Activated CD4-positive, alpha-beta T cell treated with anti-CD3 and anti-CD28 coated beads, Interleukin-10, Interleukin-2, amounts not matched to agents 100 ng/mL and 50 ng/mL, durations not matched to agents 16 hours and 8 hours (primary cell): ENCODE measurements at regions not wholly inside any gene's neighbourhood (a gene's known extent, or its start where the extent isn't known, plus 50 kb on each side); places are given as distances from the start of the nearest gene placed in this dataset.

Experiments used
- DNase-seq: peaks from one replicate; pipeline ENCODE4 v3.0.0-alpha.2; 2020

- peak; percentile 78 for DNase-seq
Measured at GRCh38 chr12:89181271-89181920, 170.9 kb downstream of the DUSP6 start.

- peak; percentile 52 for DNase-seq
Measured at GRCh38 chr12:89180496-89180895, 171.8 kb downstream of the DUSP6 start.

GRCh38 chr12:89179983-89180382 lies 172.3 kb downstream of the DUSP6 start:
- DNase-seq = no peak

- DNase-seq = no peak
Measured at GRCh38 chr12:89179245-89179644, 173.1 kb downstream of the DUSP6 start.

GRCh38 chr12:89177802-89178395 lies 174.4 kb downstream of the DUSP6 start:
- DNase-seq = no peak

GRCh38 chr12:89176676-89177075 lies 175.6 kb downstream of the DUSP6 start:
- DNase-seq = no peak

- no peak for DNase-seq
Measured at GRCh38 chr12:89173678-89174077, 178.6 kb downstream of the DUSP6 start.

GRCh38 chr12:89173096-89173495 lies 179.2 kb downstream of the DUSP6 start:
- no peak for DNase-seq

GRCh38 chr12:89172224-89172623 lies 180.1 kb downstream of the DUSP6 start:
- DNase-seq = no peak

- no peak for DNase-seq
Measured at GRCh38 chr12:89169321-89169720, 183.0 kb downstream of the DUSP6 start.

- DNase-seq = no peak
Measured at GRCh38 chr12:89167986-89168385, 184.3 kb downstream of the DUSP6 start.

- peak; percentile 34 for DNase-seq
Measured at GRCh38 chr12:89166525-89166934, 185.8 kb downstream of the DUSP6 start.

- DNase-seq = no peak
Measured at GRCh38 chr12:89166121-89166520, 186.2 kb downstream of the DUSP6 start.

- DNase-seq = no peak
Measured at GRCh38 chr12:89165703-89166102, 186.6 kb downstream of the DUSP6 start.

- no peak for DNase-seq
Measured at GRCh38 chr12:89163918-89164317, 188.4 kb downstream of the DUSP6 start.

GRCh38 chr12:89162589-89163261 lies 189.6 kb downstream of the DUSP6 start:
- peak; percentile 91 for DNase-seq

GRCh38 chr12:89161557-89161956 lies 190.7 kb downstream of the DUSP6 start:
- no peak for DNase-seq

- DNase-seq = peak; percentile 65
Measured at GRCh38 chr12:89160716-89161123, 191.6 kb downstream of the DUSP6 start.

- DNase-seq = no peak
Measured at GRCh38 chr12:89157413-89157812, 194.9 kb downstream of the DUSP6 start.

- peak; percentile 16 for DNase-seq
Measured at GRCh38 chr12:89156862-89157262, 195.4 kb downstream of the DUSP6 start.

- DNase-seq = no peak
Measured at GRCh38 chr12:89156340-89156739, 196.0 kb downstream of the DUSP6 start.

- DNase-seq = no peak
Measured at GRCh38 chr12:89155826-89156225, 196.5 kb downstream of the DUSP6 start.

GRCh38 chr12:89154743-89155499 lies 197.4 kb downstream of the DUSP6 start:
- no peak for DNase-seq

GRCh38 chr12:89153341-89153740 lies 199.0 kb downstream of the DUSP6 start:
- no peak for DNase-seq
